Activated CD4-positive, alpha-beta T cell treated with anti-CD3 and anti-CD28 coated beads, Interleukin-2, amount 50 U/mL, for 4 hours (primary cell): ENCODE measurements at regions not wholly inside any gene's neighbourhood (a gene's known extent, or its start where the extent isn't known, plus 50 kb on each side); places are given as distances from the start of the nearest gene placed in this dataset.
"Not testable (repeated sequence)": the region's sequence is repeated elsewhere in the genome, so short reads cannot be mapped to it uniquely, and the experiment has no call there.

Experiments
- DNase-seq, 2 experiments: peaks; one replicate each; pipeline ENCODE4 v3.0.0-alpha.2; 2020

DNA sequence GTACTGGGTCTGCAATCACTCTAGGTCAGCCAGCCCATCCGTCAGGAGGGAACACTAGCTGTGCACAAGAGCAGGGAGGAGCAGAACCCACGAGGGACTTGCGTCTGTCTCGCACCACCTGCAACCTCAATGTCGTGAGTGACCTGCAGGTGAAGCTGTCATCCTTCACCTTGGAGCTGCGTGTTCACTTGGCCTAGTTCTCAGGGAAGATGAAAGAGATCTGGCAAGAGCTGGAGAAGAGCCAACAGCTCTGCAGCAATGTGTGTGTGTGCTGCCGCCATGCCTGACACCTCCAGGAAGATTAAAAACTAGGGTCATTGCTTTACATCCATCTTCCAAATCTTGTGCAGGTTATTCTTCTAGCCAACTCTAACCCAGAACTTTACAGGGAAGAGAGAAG lies 117.6 kb upstream of the MRI1 start:
- DNase-seq: no peak

GRCh38 chr19:13644645-13645044 lies 119.7 kb upstream of the MRI1 start:
- DNase-seq: no peak

DNA sequence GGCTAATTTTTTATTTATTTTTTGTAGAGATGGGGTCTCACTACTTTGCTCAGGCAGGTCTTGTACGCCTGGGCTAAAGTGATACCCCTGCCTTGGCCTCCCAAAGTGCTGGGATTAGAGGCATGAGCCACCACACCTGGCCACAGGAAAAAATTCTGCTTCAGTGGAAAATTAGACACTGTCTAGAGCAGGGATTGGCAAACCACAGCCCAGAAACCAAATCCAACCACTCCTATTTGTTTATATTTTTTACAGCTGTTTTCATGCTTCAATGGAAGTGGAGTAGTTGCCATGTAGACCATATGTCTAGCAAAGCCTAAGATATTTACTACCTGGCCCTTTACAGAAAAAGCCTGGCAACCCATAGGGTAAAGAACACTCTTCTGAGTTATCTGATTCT lies 123.7 kb upstream of the MRI1 start:
- no peak for DNase-seq

- no peak for DNase-seq
Measured at GRCh38 chr19:13639342-13639929, 124.9 kb upstream of the MRI1 start.

GRCh38 chr19:13637664-13638063 lies 126.7 kb upstream of the MRI1 start:
- DNase-seq: no peak

DNA sequence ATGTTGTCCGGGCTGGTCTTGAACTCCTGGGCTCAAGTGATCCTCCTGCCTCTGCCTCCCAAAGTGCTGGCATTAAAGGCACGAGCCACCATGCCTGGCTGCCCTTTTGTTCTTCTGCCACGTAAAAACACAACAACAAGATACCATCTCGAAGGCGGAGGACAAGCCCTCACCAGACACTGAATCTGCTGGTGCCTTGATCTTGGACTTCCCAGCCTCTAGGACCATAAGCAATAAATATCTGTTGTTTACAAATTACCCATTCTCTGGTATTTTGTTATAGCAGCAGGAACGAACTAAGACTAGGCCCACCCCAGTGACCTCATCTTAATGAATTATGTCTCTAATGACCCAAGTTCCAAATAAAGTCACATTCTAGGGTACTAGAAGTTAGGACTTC lies 128.4 kb upstream of the CACNA1A start:
- DNase-seq: no peak

GRCh38 chr19:13633522-13633922 lies 127.2 kb upstream of the CACNA1A start:
- DNase-seq: no peak

- DNase-seq: no peak
Measured at GRCh38 chr19:13633109-13633508, 126.8 kb upstream of the CACNA1A start.

GRCh38 chr19:13632164-13632563 lies 125.9 kb upstream of the CACNA1A start:
- not testable (repeated sequence) for DNase-seq

- no peak for DNase-seq
Measured at GRCh38 chr19:13629687-13630357, 123.5 kb upstream of the CACNA1A start.

DNA sequence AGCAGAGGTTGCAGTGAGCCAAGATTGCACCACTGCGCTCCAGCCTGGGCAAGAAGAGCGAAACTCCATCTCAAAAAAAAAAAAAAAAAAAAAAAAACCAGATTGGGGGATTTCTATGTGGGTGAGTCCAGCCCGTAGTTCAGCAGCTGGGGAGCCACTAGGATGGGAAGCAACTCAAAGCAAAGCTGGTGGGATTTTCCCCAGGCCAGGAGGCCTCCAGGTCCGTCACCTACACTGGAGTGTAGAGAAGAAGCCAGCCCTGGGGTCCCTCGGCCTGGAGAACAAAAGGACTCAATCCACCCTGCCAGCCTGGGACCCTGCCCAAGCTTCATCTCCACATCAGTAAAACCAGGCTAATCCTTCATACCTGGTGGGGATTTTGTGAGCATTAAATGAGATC lies 121.3 kb upstream of the CACNA1A start:
- no peak for DNase-seq

DNA sequence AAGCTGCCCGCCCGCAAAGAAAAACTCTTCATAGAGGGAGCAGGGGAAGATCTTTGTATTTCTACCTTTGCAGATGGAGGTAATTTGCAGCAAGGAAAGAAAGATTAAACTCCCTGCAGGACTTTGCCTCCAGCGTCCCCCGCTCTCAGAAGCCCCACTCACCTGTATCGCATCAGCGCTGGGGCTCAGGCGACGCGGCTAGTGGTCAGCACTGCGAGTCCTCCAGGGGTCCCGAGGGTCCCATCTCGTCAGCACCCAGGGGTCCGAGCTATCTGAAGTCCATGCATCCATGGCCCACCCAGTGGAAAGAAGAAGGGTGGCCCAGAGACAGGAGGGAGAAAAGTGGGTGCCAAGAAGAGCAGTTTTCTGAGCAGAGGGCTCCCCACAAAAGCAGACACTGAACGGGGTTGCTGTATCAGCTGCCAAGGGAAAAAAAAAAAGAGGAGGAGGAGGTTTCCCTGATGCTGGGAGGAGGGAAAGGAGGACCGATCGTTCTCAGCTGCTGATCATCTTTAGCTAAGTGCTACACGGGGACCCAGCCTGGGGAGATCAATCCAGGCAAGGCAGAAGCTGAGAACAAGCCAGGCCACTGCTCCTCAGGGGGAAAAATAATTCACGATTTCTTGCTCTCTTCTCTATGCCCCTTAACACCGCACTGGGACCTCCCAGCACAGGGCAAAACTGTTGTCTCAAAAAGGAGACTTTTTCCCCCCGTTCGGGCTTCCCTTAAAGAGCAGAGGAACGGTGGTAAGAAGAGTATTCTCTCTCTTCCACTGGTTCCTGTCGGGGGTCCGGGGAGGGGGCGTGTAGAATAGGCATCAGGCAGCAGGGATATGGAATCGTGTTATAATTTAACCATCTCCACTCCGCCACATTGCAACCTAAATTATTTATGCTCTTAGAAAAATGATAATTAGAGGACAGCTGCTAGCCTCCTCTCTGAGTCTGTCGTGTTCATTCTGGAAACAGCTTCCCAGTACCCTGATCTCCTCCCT lies 117.7 kb upstream of the CACNA1A start:
- no peak for DNase-seq

DNA sequence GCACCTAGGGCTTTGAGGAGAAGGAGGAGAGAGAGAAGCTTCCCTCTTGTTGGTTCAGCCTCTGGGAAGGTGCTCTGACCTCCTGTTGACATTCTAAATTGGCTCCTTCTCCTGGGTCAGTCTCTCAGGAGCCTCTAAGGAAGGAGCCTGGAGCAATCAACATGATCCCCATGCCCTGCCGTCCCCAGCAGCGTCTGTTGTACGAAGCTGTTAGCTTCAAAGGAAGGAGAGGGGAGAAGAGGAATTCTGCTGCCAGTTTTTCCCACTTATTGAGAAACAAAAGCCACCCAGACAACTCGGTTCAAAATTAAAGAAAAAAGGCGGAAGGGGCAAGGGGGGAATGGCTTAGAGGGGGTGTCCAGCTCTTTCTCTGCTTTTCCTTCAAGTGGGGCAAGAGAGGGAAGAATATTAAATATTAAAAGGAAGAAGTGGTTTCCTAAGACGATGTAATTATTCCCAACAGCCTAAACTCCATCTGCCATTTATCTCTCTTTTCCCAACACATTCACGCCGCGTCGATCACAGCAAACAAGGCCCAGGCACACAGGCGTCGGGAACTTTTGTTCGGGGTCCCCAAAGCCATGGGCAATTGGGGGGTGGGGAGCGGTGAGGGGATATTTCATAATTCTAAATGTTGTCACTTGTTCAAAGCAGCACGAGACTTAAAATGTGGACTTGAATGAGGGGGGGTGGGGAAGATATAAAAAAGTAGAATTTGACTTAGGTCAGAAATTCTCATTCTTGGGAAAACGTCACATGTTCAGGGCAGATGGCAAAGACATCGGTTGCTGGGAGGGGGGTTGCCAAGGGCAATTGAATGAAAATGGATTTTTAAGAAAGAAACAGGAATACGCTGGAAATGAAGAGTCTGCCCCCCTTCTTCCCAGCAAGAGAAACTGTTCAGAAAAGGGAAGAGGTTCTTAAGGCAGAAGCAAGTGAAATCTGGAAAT lies 116.8 kb upstream of the CACNA1A start:
- no peak for DNase-seq

GRCh38 chr19:13621413-13621812 lies 115.1 kb upstream of the CACNA1A start:
- peak; percentile 9 to 16 for DNase-seq

- DNase-seq: no peak
Measured at GRCh38 chr19:13619203-13619632, 112.9 kb upstream of the CACNA1A start.

GRCh38 chr19:13615890-13616289 lies 109.6 kb upstream of the CACNA1A start:
- DNase-seq: no peak

- DNase-seq: no peak
Measured at GRCh38 chr19:13613447-13613846, 107.2 kb upstream of the CACNA1A start.

- DNase-seq: no peak
Measured at GRCh38 chr19:13611596-13611995, 105.3 kb upstream of the CACNA1A start.

DNA sequence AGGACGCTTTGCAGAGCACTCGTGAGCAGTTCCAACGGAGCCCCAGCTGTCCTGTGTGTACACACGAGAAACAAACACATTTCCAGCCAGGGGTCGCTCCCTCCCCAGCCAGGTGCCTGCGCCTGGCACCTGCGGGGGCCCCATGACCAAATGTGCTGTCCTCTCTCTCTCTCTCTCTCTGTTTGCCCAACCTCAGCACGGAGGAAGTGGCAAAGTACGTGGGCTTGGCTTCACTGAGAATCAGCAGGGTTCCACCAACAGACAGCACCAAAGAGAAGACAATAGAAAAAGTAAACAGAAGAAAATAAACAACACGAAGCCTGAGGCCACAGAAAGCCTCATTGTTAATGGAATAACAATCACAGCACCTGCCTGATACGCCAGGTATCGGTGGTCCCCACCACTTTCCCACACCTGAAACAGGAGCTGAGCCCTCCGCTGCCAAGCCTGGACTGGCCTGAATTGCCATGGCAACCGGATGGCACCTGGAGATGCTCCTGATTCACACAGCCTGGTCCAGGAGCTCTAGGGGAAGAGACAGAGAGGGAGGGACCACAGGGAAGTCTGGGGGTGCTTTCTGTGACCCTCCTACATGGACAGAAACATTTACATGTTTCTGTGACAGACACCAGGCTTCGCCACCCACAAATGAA lies 103.9 kb upstream of the CACNA1A start:
- no peak for DNase-seq

GRCh38 chr19:13606156-13606555 lies 99.9 kb upstream of the CACNA1A start:
- no peak for DNase-seq

DNA sequence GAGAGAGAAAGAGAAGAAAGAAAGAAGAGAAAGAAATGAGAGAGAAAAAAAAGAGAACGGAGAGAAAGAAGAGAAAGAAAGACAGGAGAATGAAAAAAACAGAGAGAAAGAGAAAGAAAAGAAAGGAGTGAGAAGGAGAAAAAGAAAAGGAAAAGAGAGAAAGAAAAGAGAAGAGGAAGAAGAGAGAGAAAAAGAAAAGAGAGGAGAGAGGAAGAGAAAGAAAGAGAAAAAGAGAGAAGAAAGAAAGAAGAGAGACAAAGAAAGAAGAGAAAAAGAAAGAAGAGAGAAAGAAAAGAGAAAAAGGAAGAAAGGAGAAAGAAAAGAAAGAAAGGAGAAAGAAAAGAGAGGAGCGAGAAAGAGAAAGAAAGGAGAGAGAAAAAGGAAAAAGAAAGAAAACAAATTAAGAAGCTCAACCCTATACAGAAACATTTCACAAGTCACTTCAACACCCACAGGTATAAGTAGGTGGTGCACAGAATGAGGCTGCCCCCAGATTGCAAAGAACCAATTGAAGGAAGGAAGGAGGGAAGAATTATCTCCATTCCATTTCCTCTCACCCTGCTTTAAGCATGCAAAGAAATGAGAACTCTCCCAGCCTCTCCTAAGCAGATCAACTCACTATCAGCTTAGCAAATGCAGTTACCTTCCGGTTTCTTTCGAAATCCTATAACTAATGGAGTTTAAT lies 98.8 kb upstream of the CACNA1A start:
- DNase-seq: no peak
